Transverse colon (tissue), 4 donors: ENCODE measurements at regions not wholly inside any gene's neighbourhood (a gene's known extent, or its start where the extent isn't known, plus 50 kb on each side); places are given as distances from the start of the nearest gene placed in this dataset.

Experiments
- DNase-seq: peaks from one replicate; pipeline ENCODE4 v3.0.0-alpha.2; 2019
- H3K27ac ChIP-seq, 4 donors: fragments of 200-600 bp; sonication (generic); 2 replicates each; pipeline ENCODE4 v1.5.1; 2016 to 2018; ENCODE audit warnings: inconsistent platforms in 4 of 4
- H3K27me3 ChIP-seq: fragments of 200-600 bp; sonication (generic); 2 replicates; pipeline ENCODE4 v1.5.1; 2017; ENCODE audit warnings: inconsistent platforms
- H3K36me3 ChIP-seq, 4 donors: fragments of 200-600 bp; sonication (generic); 2 replicates each; pipeline ENCODE4 v1.5.1; 2017 to 2019; ENCODE audit warnings: inconsistent platforms in 4 of 4
- H3K4me1 ChIP-seq, 4 donors: fragments of 200-600 bp; sonication (generic); 2 replicates each; pipeline ENCODE4 v1.5.1; 2017 to 2020; ENCODE audit warnings: inconsistent platforms in 4 of 4
- H3K4me3 ChIP-seq, 4 donors: fragments of 200-600 bp; sonication (generic); 1 replicate in 1 of 4; 2 replicates in 3 of 4; pipeline versions ENCODE4 v1.5.1 to v1.6.1; 2017 to 2019; ENCODE audit warnings: inconsistent platforms in 4 of 4
- H3K9me3 ChIP-seq, 2 donors: fragments of 200-600 bp; sonication (generic); 2 replicates each; pipeline ENCODE4 v1.5.1; 2017 to 2019; ENCODE audit warnings: inconsistent platforms in 2 of 2
- CTCF ChIP-seq, 5 experiments: fragments of 200-600 bp in 3 of 5; fragments of 450-650 bp in 2 of 5; sonication (generic) in 3 of 5; IDR thresholded peaks; 1 replicate in 2 of 5; 2 replicates in 3 of 5; pipeline ENCODE4 v1.5.1; 2016 to 2017; ENCODE audit warnings: antibody characterized with exemption in 5 of 5, inconsistent platforms in 3 of 5, mild to moderate bottlenecking in 2 of 5, moderate library complexity in 1 of 5
- EP300 ChIP-seq: sonication (generic); formaldehyde crosslinking; IDR thresholded peaks from one replicate; pipeline ENCODE4 v1.6.1; 2017; ENCODE audit warnings: antibody characterized with exemption, low read depth
- POLR2A ChIP-seq: fragments of 450-650 bp; IDR thresholded peaks from one replicate; pipeline ENCODE4 v1.6.1; 2016; ENCODE audit warnings: antibody characterized with exemption, mild to moderate bottlenecking, moderate library complexity
- POLR2AphosphoS5 ChIP-seq, 3 donors: sonication (generic); formaldehyde crosslinking; IDR thresholded peaks; one replicate each; pipeline ENCODE4 v1.6.1; 2016; ENCODE audit warnings: antibody characterized with exemption in 3 of 3
- WGBS, 2 donors: methylation state at CpG; one replicate each; pipeline ENCODE4 v1.1.5; 2018; ENCODE audit warnings: low coverage in 1 of 2; 5-methylcytosine and 5-hydroxymethylcytosine counted together
- in situ Hi-C, 4 donors: fragments of 200-750 bp; cut with MboI; loops; one replicate each; pipeline versions ENCODE4 v1.15.0 to v1.15.1; 2017; ENCODE audit warnings: low sequenced_read_pairs in 3 of 4, low pct_ligation_motif_present in 1 of 4, low pct_unique_long_range_greater_than_20kb in 1 of 4
- intact Hi-C: fragments of 100-400 bp; cut with DNase I; formaldehyde crosslinking; loops from one replicate; pipeline ENCODE4 v1.15.1; 2023; ENCODE audit warnings: low total_unique reads

GRCh38 chr2:180787330-180787729 is 193.1 kb upstream of the UBE2E3 start:
- no peak for DNase-seq
- WGBS, 2 donors, result 85 to 88% methylated on average over 1 of the region's 1 CpG

GRCh38 chr2:180781276-180781675 is 199.1 kb upstream of the UBE2E3 start:
- WGBS, 2 donors, result 81 to 95% methylated on average over 2 of the region's 2 CpGs

More at GRCh38 chr2:180787330-180787729, 193.1 kb upstream of the UBE2E3 start:
- H3K27ac ChIP-seq, result no peak overlapping the region
- H3K9me3 ChIP-seq, result no peaks in the 10 kb centered on the region
- TF ChIP-seq POLR2AphosphoS5 (IDR thresholded peaks at IDR 0.05) (no peak), POLR2A (no peak), CTCF (IDR thresholded peaks at IDR 0.05) (no peak), EP300 (no peak)
- intact Hi-C loops, result no loop called here
- in situ Hi-C loops, result no loop called here
- no peaks in the 10 kb centered on the region for H3K36me3 ChIP-seq
- no peaks in the 10 kb centered on the region for H3K4me1 ChIP-seq
- no peaks in the 10 kb centered on the region for H3K27me3 ChIP-seq
- no peak overlapping the region for H3K4me3 ChIP-seq

GRCh38 chr2:180778291-180778690 is 202.1 kb upstream of the UBE2E3 start:
- Histone ChIP-seq H3K9me3 (no peaks in the 10 kb centered on the region), H3K4me1 (no peaks in the 10 kb centered on the region), H3K27me3 (no peaks in the 10 kb centered on the region), H3K27ac (no peak overlapping the region), H3K4me3 (no peak overlapping the region), H3K36me3 (no peaks in the 10 kb centered on the region)
- intact Hi-C loops, result no loop called here
- in situ Hi-C loops, result no loop called here
- WGBS, 2 donors, result 90 to 96% methylated on average over 4 to 5 of the region's 5 CpGs
- no peak for DNase-seq
- TF ChIP-seq POLR2A (no peak), CTCF (IDR thresholded peaks at IDR 0.05) (no peak), EP300 (no peak), POLR2AphosphoS5 (IDR thresholded peaks at IDR 0.05) (no peak)

More at GRCh38 chr2:180781276-180781675, 199.1 kb upstream of the UBE2E3 start:
- intact Hi-C loops (no loop called here), in situ Hi-C loops (no loop called here)
- no peaks in the 10 kb centered on the region for H3K36me3 ChIP-seq
- H3K4me1 ChIP-seq, result no peaks in the 10 kb centered on the region
- no peak for DNase-seq
- no peak overlapping the region for H3K27ac ChIP-seq
- no peak overlapping the region for H3K4me3 ChIP-seq
- TF ChIP-seq EP300, result no peak
- no peak for TF ChIP-seq CTCF (IDR thresholded peaks at IDR 0.05)
- no peak for TF ChIP-seq POLR2AphosphoS5 (IDR thresholded peaks at IDR 0.05)
- no peak for TF ChIP-seq POLR2A
- H3K27me3 ChIP-seq, result no peaks in the 10 kb centered on the region
- no peaks in the 10 kb centered on the region for H3K9me3 ChIP-seq

- intact Hi-C loops, result no loop called here
- no peak for TF ChIP-seq POLR2AphosphoS5 (IDR thresholded peaks at IDR 0.05)
- no peak for TF ChIP-seq EP300
- TF ChIP-seq POLR2A, result no peak
- no peak for TF ChIP-seq CTCF (IDR thresholded peaks at IDR 0.05)
Measured at GRCh38 chr2:180776921-180777320, 203.5 kb upstream of the UBE2E3 start.

More at GRCh38 chr2:180776921-180777320, 203.5 kb upstream of the UBE2E3 start:
- Histone ChIP-seq H3K4me3 (no peak overlapping the region), H3K9me3 (no peaks in the 10 kb centered on the region), H3K4me1 (no peaks in the 10 kb centered on the region), H3K27ac (no peak overlapping the region), H3K27me3 (no peaks in the 10 kb centered on the region), H3K36me3 (no peaks in the 10 kb centered on the region)
- in situ Hi-C loops, result no loop called here
- no peak for DNase-seq
